AG09309 (cell line): ENCODE measurements at regions not wholly inside any gene's neighbourhood (a gene's known extent, or its start where the extent isn't known, plus 50 kb on each side); places are given as distances from the start of the nearest gene placed in this dataset.
A peak's percentile ranks its signal among the peaks of the same experiment; 100 is the strongest.

ENCODE experiments used
- DNase-seq: peaks from one replicate; pipeline ENCODE4 v3.0.0-alpha.2; 2010; ENCODE audit warnings: low read depth
- H3K4me3 ChIP-seq: 2 replicates; pipeline ENCODE4 v1.5.1; 2011; ENCODE audit warnings: mild to moderate bottlenecking, low read depth, low read length, moderate library complexity; ENCODE audit not compliant: control insufficient read depth
- TF ChIP-seq, protein P1 (sequence below): IDR thresholded peaks from 2 replicates; pipeline ENCODE4 v1.5.1; 2011; ENCODE audit warnings: mild to moderate bottlenecking, low read depth, low read length, inconsistent platforms; ENCODE audit not compliant: insufficient read depth, control insufficient read depth; ENCODE audit errors: missing control alignments

DNA sequence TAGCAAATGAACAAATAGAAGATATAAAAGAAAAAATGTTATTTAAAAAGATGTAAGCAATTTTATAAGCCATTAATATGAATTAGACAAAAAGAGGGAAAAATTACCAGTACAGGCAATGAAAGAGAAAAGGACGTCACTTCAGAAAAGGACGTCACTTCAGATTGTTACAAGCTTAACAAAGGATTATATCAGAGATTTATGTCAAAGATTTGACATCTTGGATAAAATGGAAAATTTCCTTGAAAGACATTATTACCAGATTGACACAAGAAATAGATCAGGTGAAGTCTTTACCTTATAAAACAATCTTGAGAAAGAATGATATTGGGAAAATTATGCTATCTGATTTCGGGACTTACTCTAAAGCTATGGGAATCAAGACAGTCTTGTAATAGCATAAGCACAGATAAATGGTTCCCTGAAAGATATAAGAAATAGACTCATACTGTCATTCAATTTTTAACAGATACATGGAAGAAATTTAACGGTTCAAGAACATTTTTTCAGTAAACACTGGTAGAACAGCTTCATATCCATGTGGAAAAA lies 625.4 kb upstream of the EDIL3 start:
- DNase-seq: no peak
- no peak overlapping the region for H3K4me3 ChIP-seq
- TF ChIP-seq, protein P1, sequence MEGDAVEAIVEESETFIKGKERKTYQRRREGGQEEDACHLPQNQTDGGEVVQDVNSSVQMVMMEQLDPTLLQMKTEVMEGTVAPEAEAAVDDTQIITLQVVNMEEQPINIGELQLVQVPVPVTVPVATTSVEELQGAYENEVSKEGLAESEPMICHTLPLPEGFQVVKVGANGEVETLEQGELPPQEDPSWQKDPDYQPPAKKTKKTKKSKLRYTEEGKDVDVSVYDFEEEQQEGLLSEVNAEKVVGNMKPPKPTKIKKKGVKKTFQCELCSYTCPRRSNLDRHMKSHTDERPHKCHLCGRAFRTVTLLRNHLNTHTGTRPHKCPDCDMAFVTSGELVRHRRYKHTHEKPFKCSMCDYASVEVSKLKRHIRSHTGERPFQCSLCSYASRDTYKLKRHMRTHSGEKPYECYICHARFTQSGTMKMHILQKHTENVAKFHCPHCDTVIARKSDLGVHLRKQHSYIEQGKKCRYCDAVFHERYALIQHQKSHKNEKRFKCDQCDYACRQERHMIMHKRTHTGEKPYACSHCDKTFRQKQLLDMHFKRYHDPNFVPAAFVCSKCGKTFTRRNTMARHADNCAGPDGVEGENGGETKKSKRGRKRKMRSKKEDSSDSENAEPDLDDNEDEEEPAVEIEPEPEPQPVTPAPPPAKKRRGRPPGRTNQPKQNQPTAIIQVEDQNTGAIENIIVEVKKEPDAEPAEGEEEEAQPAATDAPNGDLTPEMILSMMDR: no peak

DNA sequence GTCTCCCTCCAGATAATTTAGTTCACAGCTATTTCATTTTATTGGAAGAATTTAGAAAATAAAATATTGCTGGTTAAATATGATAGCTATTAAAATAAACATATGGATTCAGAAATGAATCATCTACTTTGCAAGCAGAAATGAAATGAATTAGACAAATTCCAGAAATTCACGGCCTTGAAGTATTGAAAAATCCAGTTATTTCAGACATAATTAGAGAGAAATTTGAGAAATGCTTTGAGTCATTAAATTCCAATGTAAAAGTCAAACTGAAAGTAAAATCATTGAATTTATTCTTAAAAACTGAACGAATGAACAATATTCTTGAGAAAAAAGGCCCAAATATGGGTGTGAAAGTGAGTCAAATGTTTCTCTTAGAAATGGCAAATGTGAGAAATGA lies 632.6 kb upstream of the EDIL3 start:
- DNase-seq: no peak
- TF ChIP-seq, protein P1: no peak
- no peak overlapping the region for H3K4me3 ChIP-seq

- no peak for DNase-seq
- H3K4me3 ChIP-seq: no peak overlapping the region
- TF ChIP-seq, protein P1: no peak
These were observed 645.8 kb upstream of the EDIL3 start for GRCh38 chr5:85030316-85031084.

DNA sequence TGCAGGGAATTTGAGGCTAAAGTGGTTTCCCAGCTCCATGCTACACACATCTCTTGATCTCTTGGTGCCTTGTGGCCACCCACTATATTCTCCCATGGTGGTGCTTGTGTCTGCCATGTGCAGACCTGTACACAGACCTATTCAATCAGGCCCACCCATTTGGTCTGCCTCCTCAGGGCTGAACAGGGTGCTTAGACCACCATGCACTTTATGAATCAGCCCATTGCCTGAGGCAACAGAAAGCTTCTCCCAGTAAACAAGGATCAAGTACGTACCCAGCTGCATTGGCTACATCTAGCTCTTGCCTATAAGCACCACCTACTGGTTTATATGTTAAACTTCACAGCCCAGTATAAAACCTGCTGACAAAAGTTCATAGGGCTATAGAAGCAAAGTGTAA lies 664.3 kb upstream of the EDIL3 start:
- TF ChIP-seq, protein P1: peak; percentile 7

GRCh38 chr5:85052826-85053225 lies 668.1 kb upstream of the EDIL3 start:
- TF ChIP-seq, protein P1: no peak
- no peak for DNase-seq
- no peak overlapping the region for H3K4me3 ChIP-seq

More for the DNA sequence above, 664.3 kb upstream of the EDIL3 start:
- DNase-seq: no peak
- H3K4me3 ChIP-seq: no peak overlapping the region

GRCh38 chr5:85069659-85070640 lies 685.3 kb upstream of the EDIL3 start:
- no peak overlapping the region for H3K4me3 ChIP-seq
- TF ChIP-seq, protein P1: no peak
- no peak for DNase-seq
